GM19023 (cell line): ENCODE measurements at regions not wholly inside any gene's neighbourhood (a gene's known extent, or its start where the extent isn't known, plus 50 kb on each side); places are given as distances from the start of the nearest gene placed in this dataset.

Experiments used
- ATAC-seq: cut with Tn5 transposase; IDR thresholded peaks from one replicate; pipeline ENCODE4 v1.9.1; 2021; ENCODE audit warnings: mild to moderate bottlenecking, moderate library complexity; ENCODE audit not compliant: unreplicated experiment

- ATAC-seq = no peak
These were observed 55.4 kb downstream of the CCER1 start for GRCh38 chr12:90899456-90900182.

- ATAC-seq = no peak
These were observed 57.0 kb downstream of the CCER1 start for GRCh38 chr12:90897986-90898385.

GRCh38 chr12:90897316-90897715 is 57.7 kb downstream of the CCER1 start:
- no peak for ATAC-seq

- no peak for ATAC-seq
These were observed 58.2 kb downstream of the CCER1 start for GRCh38 chr12:90896821-90897220.

GRCh38 chr12:90896164-90896563 is 58.8 kb downstream of the CCER1 start:
- no peak for ATAC-seq

- ATAC-seq = no peak
These were observed 66.7 kb downstream of the CCER1 start for GRCh38 chr12:90888316-90888715.

GRCh38 chr12:90883456-90883855 is 71.5 kb downstream of the CCER1 start:
- ATAC-seq = no peak

GRCh38 chr12:90871726-90872096 is 83.3 kb downstream of the CCER1 start:
- no peak for ATAC-seq

- ATAC-seq = no peak
These were observed 83.8 kb downstream of the CCER1 start for GRCh38 chr12:90870971-90871725.

GRCh38 chr12:90868626-90869025 is 86.3 kb downstream of the CCER1 start:
- ATAC-seq = no peak

- ATAC-seq = no peak
These were observed 95.4 kb downstream of the CCER1 start for GRCh38 chr12:90859591-90859990.

GRCh38 chr12:90858252-90858651 is 96.7 kb downstream of the CCER1 start:
- ATAC-seq = no peak

GRCh38 chr12:90855534-90855933 is 99.4 kb downstream of the CCER1 start:
- no peak for ATAC-seq

- peak; percentile 60 for ATAC-seq
These were observed 100.8 kb downstream of the CCER1 start for GRCh38 chr12:90854136-90854689.

- ATAC-seq = no peak
These were observed 102.9 kb downstream of the CCER1 start for GRCh38 chr12:90851800-90852718.

- ATAC-seq = no peak
These were observed 112.5 kb downstream of the CCER1 start for GRCh38 chr12:90842477-90842876.

GRCh38 chr12:90841336-90841735 is 113.6 kb downstream of the CCER1 start:
- ATAC-seq = no peak

- no peak for ATAC-seq
These were observed 115.6 kb downstream of the CCER1 start for GRCh38 chr12:90839346-90839745.

- ATAC-seq = no peak
These were observed 118.3 kb downstream of the CCER1 start for GRCh38 chr12:90836689-90837088.

GRCh38 chr12:90833228-90833627 is 121.7 kb downstream of the CCER1 start:
- no peak for ATAC-seq

GRCh38 chr12:90832427-90832826 is 122.5 kb downstream of the CCER1 start:
- ATAC-seq = no peak
